HFF-Myc (cell line): ENCODE measurements at regions not wholly inside any gene's neighbourhood (a gene's known extent, or its start where the extent isn't known, plus 50 kb on each side); places are given as distances from the start of the nearest gene placed in this dataset.

ENCODE experiments used
- DNase-seq: peaks from one replicate; pipeline ENCODE4 v3.0.0-alpha.2; 2011; ENCODE audit warnings: low read depth; ENCODE audit errors: extremely low read depth
- H3K4me3 ChIP-seq: replicated peaks from 2 replicates; pipeline ENCODE4 v1.5.1; 2011; ENCODE audit warnings: low read depth, mild to moderate bottlenecking, control low read depth, low read length
- TF ChIP-seq, protein P1 (sequence below): IDR thresholded peaks from 2 replicates; pipeline ENCODE4 v1.5.1; 2012; ENCODE audit warnings: mild to moderate bottlenecking, low read depth, low read length, control low read depth; ENCODE audit errors: missing control alignments

DNA sequence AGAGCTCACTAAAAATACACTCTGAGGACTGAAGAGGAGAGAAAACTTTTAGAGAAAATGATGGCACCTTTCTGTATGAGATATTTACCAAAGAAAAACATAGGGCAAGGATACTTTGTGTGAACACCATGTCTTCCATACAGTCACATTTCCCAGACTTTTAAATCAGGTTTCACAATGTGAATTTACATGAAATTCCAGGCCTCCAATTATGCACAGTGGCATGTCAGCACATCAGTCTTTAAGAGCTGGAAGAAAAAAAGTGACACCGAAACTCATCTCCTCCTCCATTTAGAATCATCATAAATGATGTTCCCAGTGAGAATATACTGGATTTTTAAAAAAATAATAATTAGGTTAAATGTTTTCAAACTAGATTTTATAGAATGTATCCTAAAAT is 232.2 kb upstream of the UBASH3B start:
- no peak overlapping the region for H3K4me3 ChIP-seq
- TF ChIP-seq, protein P1, sequence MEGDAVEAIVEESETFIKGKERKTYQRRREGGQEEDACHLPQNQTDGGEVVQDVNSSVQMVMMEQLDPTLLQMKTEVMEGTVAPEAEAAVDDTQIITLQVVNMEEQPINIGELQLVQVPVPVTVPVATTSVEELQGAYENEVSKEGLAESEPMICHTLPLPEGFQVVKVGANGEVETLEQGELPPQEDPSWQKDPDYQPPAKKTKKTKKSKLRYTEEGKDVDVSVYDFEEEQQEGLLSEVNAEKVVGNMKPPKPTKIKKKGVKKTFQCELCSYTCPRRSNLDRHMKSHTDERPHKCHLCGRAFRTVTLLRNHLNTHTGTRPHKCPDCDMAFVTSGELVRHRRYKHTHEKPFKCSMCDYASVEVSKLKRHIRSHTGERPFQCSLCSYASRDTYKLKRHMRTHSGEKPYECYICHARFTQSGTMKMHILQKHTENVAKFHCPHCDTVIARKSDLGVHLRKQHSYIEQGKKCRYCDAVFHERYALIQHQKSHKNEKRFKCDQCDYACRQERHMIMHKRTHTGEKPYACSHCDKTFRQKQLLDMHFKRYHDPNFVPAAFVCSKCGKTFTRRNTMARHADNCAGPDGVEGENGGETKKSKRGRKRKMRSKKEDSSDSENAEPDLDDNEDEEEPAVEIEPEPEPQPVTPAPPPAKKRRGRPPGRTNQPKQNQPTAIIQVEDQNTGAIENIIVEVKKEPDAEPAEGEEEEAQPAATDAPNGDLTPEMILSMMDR = no peak
- DNase-seq = no peak

DNA sequence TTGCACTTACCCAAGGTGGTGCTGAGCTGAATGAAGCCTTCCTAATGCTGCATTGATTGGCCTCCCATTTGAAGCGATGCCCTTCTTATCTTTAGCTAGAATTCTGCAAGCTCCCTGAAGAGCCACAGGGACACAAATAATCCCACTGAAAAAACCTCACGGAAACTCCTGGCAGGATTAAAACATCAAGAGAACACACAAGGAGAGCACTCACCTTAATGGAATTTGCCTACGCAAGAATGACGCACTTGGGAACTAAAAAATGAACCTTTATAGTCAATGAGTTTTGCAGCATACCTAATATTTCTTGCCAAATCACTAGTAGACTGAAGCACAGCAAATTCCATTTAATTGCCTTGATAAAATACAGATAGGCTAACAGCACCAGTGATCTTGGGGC is 232.8 kb upstream of the UBASH3B start:
- H3K4me3 ChIP-seq = no peak overlapping the region
- TF ChIP-seq, protein P1 = no peak
- DNase-seq = no peak

DNA sequence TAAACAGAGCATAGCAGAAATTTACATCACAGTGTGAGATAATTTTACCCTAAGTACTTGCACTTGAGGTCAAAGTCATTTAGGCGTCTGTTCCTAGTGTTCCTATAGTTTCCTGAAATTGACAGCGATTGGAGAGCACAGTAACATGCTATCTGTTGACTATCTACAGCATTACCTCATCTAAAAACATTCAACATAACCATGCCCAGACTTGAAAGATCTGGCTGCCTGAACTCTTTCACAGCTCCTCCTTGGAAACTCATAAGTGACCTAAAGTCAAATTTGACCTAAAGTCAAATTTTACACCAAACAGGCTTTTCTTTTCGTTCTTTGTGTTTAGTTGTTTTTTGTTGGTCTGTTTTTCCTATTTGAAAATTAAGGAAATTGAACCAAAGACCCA is 233.8 kb upstream of the UBASH3B start:
- TF ChIP-seq, protein P1 = no peak
- H3K4me3 ChIP-seq = no peak overlapping the region
- no peak for DNase-seq

DNA sequence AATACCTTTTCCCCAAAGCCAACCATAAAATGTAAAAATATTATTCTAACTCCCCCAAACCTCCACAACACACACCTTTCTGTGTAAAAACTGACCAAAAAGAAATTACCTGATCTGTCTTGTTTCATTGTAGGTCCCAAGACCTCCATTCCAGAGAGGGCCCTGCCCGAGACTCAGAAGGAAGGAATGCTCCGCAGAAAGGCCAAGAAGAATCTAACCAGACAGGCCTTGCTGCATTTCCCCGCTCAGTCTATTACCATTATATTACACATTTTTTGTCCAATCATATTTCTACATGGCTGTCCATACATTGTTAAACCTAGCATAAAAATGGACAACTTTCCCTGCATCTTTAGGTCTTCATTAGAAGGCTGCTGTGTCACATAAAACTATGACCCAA is 237.5 kb upstream of the UBASH3B start:
- TF ChIP-seq, protein P1 = no peak
- no peak overlapping the region for H3K4me3 ChIP-seq
- DNase-seq = no peak

DNA sequence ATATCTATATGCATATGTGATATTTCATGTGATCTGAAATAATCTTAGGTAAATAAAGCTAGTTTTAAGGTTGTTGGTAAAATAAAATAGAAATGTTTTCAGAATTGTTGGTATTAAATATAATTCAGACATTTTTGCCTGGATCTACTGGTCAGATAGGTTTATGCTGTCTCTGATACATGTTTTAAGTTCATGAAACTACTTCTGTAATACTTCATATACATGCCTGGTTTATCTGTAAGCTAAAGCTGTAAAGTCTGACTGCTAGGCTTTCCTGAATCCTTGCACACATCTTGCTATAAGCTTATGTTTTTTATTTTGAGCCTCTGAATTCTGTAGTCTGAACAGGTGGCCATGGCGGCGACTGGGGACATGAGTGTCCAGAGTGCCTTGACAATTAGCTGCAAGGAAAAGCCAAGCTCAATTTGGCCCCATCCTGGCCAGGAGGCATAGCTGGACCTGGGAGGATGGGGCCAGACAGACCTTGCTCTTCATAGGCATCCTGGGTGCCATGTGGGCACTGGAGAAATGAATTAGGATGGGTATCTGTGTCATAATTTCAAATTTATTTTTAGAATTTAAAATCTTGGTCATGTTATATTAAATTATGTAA is 241.0 kb upstream of the UBASH3B start:
- DNase-seq = no peak
- TF ChIP-seq, protein P1 = no peak
- H3K4me3 ChIP-seq = no peak overlapping the region

DNA sequence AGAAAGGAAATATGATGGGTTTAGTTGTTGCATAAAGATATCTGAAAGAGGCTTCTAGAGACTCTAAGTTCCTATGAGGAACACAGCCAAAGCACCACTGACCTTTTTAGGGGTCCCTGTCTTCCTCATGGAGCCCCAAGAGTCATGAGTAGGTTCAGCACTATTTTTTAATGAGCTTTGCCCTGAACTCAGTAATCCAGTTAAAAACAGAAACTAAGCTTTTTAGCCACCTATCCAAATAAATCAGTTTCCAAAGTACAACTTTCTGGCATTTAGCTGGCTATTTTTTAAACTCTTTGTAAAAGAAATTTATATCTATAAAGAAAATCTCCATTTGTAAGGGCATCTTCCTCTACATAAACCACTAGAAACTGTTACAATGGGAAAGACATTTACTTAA is 241.8 kb upstream of the UBASH3B start:
- DNase-seq = no peak
- TF ChIP-seq, protein P1 = no peak
- no peak overlapping the region for H3K4me3 ChIP-seq

DNA sequence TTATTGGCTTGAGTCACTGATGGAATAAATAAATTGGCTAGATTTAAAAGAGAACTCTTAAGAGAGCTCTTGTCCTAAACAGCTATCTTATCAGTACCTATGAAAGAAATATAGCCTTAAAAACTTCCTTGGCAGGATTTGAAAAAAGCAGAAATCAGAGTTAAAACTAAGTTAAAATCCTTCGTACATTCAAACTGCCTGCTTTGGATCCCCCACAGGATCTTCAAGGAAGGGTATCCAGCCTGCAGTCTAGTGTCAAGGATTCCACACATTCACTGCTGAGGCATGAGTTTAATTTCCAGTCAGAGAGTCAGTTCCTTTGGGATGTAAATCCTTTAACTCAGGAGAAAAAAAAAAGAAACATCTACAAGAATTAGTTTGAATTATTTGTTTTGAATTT is 242.9 kb upstream of the UBASH3B start:
- TF ChIP-seq, protein P1 = no peak
- no peak overlapping the region for H3K4me3 ChIP-seq
- DNase-seq = no peak
